OCI-M1 (cell line): ENCODE measurements at regions not wholly inside any gene's neighbourhood (a gene's known extent, or its start where the extent isn't known, plus 50 kb on each side); places are given as distances from the start of the nearest gene placed in this dataset.

Source experiments
- DNase-seq: peaks from one replicate; lab custom pipeline; 2025; lab: John Stamatoyannopoulos, UW

GRCh38 chr10:47231414-47231813 lies 68.6 kb upstream of the GDF10 start:
- no peak for DNase-seq

GRCh38 chr10:47233631-47234030 lies 66.4 kb upstream of the GDF10 start:
- no peak for DNase-seq

DNA sequence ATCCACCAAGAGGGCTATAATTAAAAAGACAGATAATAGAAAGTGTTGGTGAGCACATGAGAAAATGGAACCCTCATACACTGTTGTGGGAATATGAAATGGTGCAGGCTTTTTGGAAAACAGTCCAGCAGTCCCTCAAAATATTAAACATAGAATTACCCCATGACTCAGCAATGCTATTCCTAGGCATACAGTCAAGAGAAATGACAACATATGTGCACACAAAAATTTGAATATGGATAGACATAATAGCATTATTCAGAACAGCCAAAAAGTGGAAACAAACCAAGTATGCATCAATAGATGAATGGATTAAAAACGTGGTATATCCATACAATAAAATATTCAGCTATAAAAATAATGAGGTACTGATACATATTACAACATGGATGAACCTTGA lies 64.5 kb upstream of the GDF10 start:
- DNase-seq, result no peak

GRCh38 chr10:47237316-47238260 lies 62.4 kb upstream of the GDF10 start:
- no peak for DNase-seq

- DNase-seq, result no peak
Observed at GRCh38 chr10:47238331-47239095, 61.5 kb upstream of the GDF10 start.

DNA sequence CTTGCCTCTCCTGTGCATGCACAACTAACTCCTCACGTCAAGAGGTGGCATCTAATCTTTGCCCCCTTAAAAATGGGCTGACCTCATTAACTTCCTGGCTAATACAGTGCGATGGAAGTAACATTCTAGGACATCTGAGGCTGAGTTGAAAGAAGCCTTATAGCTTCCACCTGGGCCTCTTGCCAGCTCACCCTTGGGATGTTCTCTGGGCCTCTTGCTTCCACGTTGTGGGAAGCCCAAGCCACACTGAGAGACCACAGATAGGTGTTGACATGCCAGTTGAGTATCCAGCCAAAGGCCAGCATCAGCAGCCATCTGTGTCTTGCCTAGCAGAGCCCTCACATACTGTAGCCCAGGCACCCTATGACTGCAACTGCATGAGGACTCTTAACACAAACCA lies 60.8 kb upstream of the GDF10 start:
- no peak for DNase-seq

- DNase-seq, result no peak
Observed at GRCh38 chr10:47240173-47240572, 59.8 kb upstream of the GDF10 start.

GRCh38 chr10:47241256-47241655 lies 58.7 kb upstream of the GDF10 start:
- no peak for DNase-seq

GRCh38 chr10:47241946-47242867 lies 57.8 kb upstream of the GDF10 start:
- no peak for DNase-seq

- no peak for DNase-seq
Observed at GRCh38 chr10:47243356-47243755, 56.6 kb upstream of the GDF10 start.

DNA sequence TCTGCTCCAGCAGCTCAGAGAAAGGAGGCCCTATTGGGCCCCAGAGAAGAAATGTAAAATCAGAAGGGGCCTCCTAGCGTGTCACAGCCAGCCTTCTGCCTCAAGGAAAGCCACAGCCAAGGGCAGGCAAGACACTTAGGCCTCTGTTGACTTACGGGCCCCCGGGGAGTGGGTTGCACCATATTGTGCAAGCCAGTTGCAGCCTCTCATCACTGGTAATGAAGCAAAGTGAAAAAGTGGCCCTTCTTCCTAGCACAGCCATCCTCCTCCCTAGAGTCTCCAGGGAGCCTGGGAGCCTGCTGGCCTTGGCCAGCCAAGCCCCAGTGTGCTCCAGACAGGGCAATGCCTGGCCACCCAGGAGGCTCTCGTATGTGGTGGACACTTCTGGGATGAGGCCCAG lies 56.2 kb upstream of the GDF10 start:
- no peak for DNase-seq

DNA sequence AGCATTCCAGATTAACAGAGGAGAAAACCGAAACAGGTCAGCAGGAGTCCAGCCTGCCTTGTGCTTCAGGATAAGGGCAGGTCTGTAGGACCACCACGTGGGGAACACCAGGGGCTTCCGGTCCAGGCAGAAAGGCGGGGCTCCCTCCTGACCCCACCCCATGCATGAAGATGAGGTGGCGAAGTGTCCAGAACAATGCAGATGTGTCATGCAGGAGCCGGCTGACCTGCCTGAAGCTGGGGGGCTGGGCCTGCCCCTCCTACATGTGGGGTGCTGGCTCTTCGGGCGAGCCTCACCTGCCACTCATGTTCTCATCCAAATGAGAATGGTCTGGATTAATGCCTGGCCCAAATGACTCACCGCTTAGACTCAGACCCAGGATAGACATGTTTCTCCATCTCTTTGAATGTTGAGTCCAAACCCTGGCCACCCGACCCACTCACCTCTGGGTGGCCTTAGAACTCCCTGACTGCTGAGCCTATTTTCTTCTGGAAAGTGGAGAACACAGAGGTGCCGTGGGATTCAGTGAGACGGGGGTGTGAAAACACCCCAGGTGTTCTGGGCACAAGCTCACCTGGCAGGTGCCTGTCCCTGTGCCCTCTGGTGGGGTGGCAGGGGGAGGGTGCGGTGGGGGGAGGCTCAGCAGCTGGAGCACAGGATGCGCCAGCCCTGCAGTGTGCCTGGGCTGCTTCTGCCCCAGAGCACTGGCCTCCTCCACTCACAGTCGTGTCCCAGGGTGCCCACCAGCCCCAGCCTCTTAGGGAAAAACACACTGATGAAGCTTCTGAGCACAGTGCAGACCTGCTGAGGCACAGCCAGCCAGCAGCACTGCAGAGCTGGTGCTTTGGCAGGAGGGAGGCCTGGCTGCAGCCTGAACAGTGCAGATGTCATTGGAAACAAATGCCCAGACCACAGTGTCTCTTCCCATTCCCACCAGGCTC lies 55.2 kb upstream of the GDF10 start:
- no peak for DNase-seq

- no peak for DNase-seq
Observed at GRCh38 chr10:47245731-47246350, 54.2 kb upstream of the GDF10 start.

DNA sequence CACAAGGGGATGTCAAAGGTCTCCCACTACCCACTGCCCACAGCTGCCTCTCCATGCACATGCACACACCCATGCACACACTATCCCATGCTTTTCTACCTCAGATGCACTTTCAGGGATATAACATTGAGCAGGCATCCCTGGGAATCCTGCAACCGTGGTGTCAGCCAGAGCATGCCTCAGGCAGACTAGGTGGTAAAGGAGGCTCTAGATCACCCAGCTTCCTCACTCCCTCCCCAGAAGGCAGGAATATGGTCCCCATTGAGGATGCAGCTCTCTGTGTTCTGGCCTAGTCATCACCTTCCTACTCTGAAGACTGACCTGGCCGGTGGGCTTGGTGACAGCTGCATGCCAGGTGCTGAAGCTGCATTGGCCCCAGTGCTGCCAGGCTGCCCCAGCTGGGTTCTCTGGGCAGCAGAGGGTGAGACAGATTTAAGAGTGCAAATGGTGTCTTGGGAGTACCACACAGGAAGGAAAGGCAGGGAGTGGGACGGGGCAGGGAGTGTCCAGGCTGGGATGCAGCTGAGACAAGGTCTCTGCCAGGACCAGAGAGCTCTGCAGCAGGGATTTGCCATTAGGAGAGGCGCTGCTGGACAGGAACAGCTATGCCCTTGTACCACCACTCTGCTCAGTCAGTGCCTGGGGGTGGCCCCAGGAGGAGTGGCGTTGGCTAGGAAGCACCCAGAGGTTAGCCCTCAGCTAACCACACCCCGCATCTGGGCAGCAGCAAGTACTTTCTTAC lies 53.4 kb upstream of the GDF10 start:
- DNase-seq, result no peak

DNA sequence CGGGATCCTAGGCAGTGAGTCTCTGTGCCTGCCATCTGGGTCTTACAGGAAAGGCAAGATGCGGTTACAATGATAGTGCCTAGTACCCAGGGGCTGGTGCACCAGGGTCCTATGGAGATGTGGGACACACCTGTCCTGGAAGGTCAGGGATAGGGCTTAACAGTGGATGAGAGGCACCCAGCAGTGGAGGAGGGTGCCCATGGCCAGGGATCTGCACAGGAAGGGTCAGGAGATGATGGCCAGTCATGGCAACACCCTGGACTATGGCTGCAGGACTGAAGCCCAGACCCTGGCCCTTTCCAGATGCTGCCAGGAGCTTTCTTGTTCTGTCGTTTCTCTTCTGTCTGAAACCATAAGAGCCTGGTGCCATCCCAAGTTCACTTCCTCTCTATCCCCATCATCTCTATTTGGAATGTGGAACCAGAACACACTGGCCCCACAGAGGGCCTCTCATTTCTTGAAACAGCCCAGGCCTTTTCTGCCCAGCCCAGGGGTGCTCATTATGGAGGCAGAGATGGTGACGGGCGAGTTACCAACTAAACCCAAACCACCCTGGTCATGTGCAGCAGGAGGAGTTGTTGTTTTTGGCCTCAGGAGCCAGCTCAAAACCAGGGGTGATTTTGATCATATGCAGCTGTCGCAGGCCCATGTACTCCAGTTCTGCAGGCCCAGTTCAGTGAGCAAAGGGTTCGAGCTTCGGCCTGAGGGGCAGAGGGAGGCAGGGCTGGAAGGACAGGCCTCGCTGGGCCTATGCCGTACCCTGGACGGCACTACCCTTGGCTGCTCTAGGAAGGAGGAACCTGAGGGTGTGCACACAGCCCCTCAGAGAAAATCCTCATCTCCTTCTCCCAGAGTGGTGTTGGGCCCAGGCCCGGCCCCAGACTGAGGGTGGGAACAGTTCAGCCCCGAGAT lies 52.6 kb upstream of the GDF10 start:
- no peak for DNase-seq

GRCh38 chr10:47248386-47249090 lies 51.5 kb upstream of the GDF10 start:
- no peak for DNase-seq

- DNase-seq, result no peak
Observed at GRCh38 chr10:47249881-47250280, 50.1 kb upstream of the GDF10 start.
